Parathyroid adenoma (tissue), 2 donors: ENCODE measurements at regions not wholly inside any gene's neighbourhood (a gene's known extent, or its start where the extent isn't known, plus 50 kb on each side); places are given as distances from the start of the nearest gene placed in this dataset.

Source experiments
- H2AFZ ChIP-seq: fragments of 300-600 bp; sonication (generic); one replicate; pipeline ENCODE4 v1.7.0; 2017; ENCODE audit warnings: antibody characterized with exemption, mild to moderate bottlenecking
- H3K27ac ChIP-seq: fragments of 300-600 bp; sonication (generic); one replicate; pipeline ENCODE4 v1.7.0; 2017
- H3K27me3 ChIP-seq: fragments of 300-600 bp; sonication (generic); one replicate; pipeline ENCODE4 v1.7.0; 2017; ENCODE audit warnings: low read length; ENCODE audit not compliant: control insufficient read depth, insufficient read depth
- H3K36me3 ChIP-seq: fragments of 300-600 bp; sonication (generic); one replicate; pipeline ENCODE4 v1.7.0; 2017; ENCODE audit warnings: low read length; ENCODE audit not compliant: control insufficient read depth, insufficient read depth
- H3K4me1 ChIP-seq: fragments of 300-600 bp; sonication (generic); one replicate; pipeline ENCODE4 v1.7.0; 2017; ENCODE audit warnings: control low read depth
- H3K4me2 ChIP-seq: fragments of 300-600 bp; sonication (generic); one replicate; pipeline ENCODE4 v1.7.0; 2017; ENCODE audit warnings: low read length
- H3K4me3 ChIP-seq: fragments of 300-600 bp; sonication (generic); one replicate; pipeline ENCODE4 v1.7.0; 2017; ENCODE audit warnings: low read depth, low read length
- H3K79me2 ChIP-seq: fragments of 300-600 bp; sonication (generic); one replicate; pipeline ENCODE4 v1.7.0; 2017; ENCODE audit warnings: control low read depth
- H3K9ac ChIP-seq: fragments of 300-600 bp; sonication (generic); one replicate; pipeline ENCODE4 v1.7.0; 2017; ENCODE audit warnings: mild to moderate bottlenecking
- H3K9me3 ChIP-seq: fragments of 300-600 bp; sonication (generic); one replicate; pipeline ENCODE4 v1.7.0; 2017; ENCODE audit warnings: low read length; ENCODE audit not compliant: control insufficient read depth
- CTCF ChIP-seq: fragments of 300-600 bp; sonication (generic); IDR thresholded peaks from one replicate; pipeline ENCODE4 v1.7.0; 2017; ENCODE audit warnings: antibody characterized with exemption, mild to moderate bottlenecking
- donor health status: primary hyperparathyroidism.

- H3K9ac ChIP-seq: no peak overlapping the region
- H3K4me3 ChIP-seq: no peak overlapping the region
- H3K36me3 ChIP-seq: no peaks in the 10 kb centered on the region
- H3K4me2 ChIP-seq: no peak overlapping the region
- no peaks in the 10 kb centered on the region for H3K9me3 ChIP-seq
- H2AFZ ChIP-seq: no peak overlapping the region
- H3K27me3 ChIP-seq: no peaks in the 10 kb centered on the region
- no peaks in the 10 kb centered on the region for H3K4me1 ChIP-seq
- H3K79me2 ChIP-seq: no peaks in the 10 kb centered on the region
- no peak for TF ChIP-seq CTCF
- H3K27ac ChIP-seq: no peak overlapping the region
These were observed 352.4 kb downstream of the CD109 start for GRCh38 chr6:74048387-74048786.

- H3K27me3 ChIP-seq: no peaks in the 10 kb centered on the region
- H3K36me3 ChIP-seq: no peaks in the 10 kb centered on the region
- H3K27ac ChIP-seq: no peak overlapping the region
- H3K4me3 ChIP-seq: no peak overlapping the region
- no peaks in the 10 kb centered on the region for H3K79me2 ChIP-seq
- no peak overlapping the region for H3K4me2 ChIP-seq
- TF ChIP-seq CTCF: no peak
- H3K9me3 ChIP-seq: no peaks in the 10 kb centered on the region
- H3K9ac ChIP-seq: no peak overlapping the region
- no peaks in the 10 kb centered on the region for H3K4me1 ChIP-seq
- H2AFZ ChIP-seq: no peak overlapping the region
These were observed 348.6 kb downstream of the CD109 start for GRCh38 chr6:74044417-74045096.

GRCh38 chr6:74041420-74041819 is 345.4 kb downstream of the CD109 start:
- Histone ChIP-seq H3K27me3 (no peaks in the 10 kb centered on the region), H3K4me1 (no peaks in the 10 kb centered on the region), H3K9ac (no peak overlapping the region), H3K4me2 (no peak overlapping the region), H3K4me3 (no peak overlapping the region), H3K36me3 (no peaks in the 10 kb centered on the region), H2AFZ (no peak overlapping the region), H3K79me2 (no peaks in the 10 kb centered on the region), H3K9me3 (no peaks in the 10 kb centered on the region), H3K27ac (no peak overlapping the region)
- TF ChIP-seq CTCF: no peak

- Histone ChIP-seq H3K36me3 (no peaks in the 10 kb centered on the region), H3K79me2 (no peaks in the 10 kb centered on the region), H3K9ac (no peak overlapping the region), H3K27ac (no peak overlapping the region), H3K4me2 (no peak overlapping the region), H3K4me3 (no peak overlapping the region), H3K27me3 (no peaks in the 10 kb centered on the region), H3K9me3 (no peaks in the 10 kb centered on the region), H2AFZ (no peak overlapping the region), H3K4me1 (no peaks in the 10 kb centered on the region)
- TF ChIP-seq CTCF: no peak
These were observed 322.8 kb downstream of the CD109 start for GRCh38 chr6:74018825-74019224.

GRCh38 chr6:74015427-74015826 is 319.4 kb downstream of the CD109 start:
- Histone ChIP-seq H3K4me3 (no peak overlapping the region), H3K36me3 (no peaks in the 10 kb centered on the region), H3K27me3 (no peaks in the 10 kb centered on the region), H3K4me2 (no peak overlapping the region), H3K79me2 (no peaks in the 10 kb centered on the region), H2AFZ (no peak overlapping the region), H3K27ac (no peak overlapping the region), H3K4me1 (no peaks in the 10 kb centered on the region), H3K9ac (no peak overlapping the region), H3K9me3 (no peaks in the 10 kb centered on the region)
- no peak for TF ChIP-seq CTCF
